Duodenal mucosa (tissue), 2 donors: ENCODE measurements at regions not wholly inside any gene's neighbourhood (a gene's known extent, or its start where the extent isn't known, plus 50 kb on each side); places are given as distances from the start of the nearest gene placed in this dataset.

Experiments
- H3K27ac ChIP-seq: one replicate; pipeline ENCODE4 v1.7.0; 2013; ENCODE audit warnings: low read depth, low read length
- H3K27me3 ChIP-seq, 2 donors: one replicate each; pipeline ENCODE4 v1.7.0; 2013; ENCODE audit warnings: low read length in 2 of 2, control low read depth in 1 of 2; ENCODE audit not compliant: insufficient read depth in 2 of 2, control insufficient read depth in 1 of 2
- H3K36me3 ChIP-seq, 2 donors: one replicate each; pipeline ENCODE4 v1.7.0; 2013; ENCODE audit warnings: low read length in 2 of 2, control low read depth in 1 of 2; ENCODE audit not compliant: insufficient read depth in 2 of 2, control insufficient read depth in 1 of 2
- H3K4me1 ChIP-seq, 2 donors: one replicate each; pipeline ENCODE4 v1.7.0; 2013; ENCODE audit warnings: low read length in 2 of 2, control low read depth in 1 of 2; ENCODE audit not compliant: insufficient read depth in 2 of 2, control insufficient read depth in 1 of 2
- H3K4me3 ChIP-seq, 2 donors: one replicate each; pipeline ENCODE4 v1.7.0; 2013; ENCODE audit warnings: low read length in 2 of 2, low read depth in 1 of 2
- H3K9ac ChIP-seq, 2 donors: one replicate each; pipeline ENCODE4 v1.7.0; 2013; ENCODE audit warnings: low read length in 2 of 2, low read depth in 1 of 2
- H3K9me3 ChIP-seq, 2 donors: one replicate each; pipeline ENCODE4 v1.7.0; 2013; ENCODE audit warnings: low read length in 2 of 2, control low read depth in 1 of 2; ENCODE audit not compliant: control insufficient read depth in 1 of 2

DNA sequence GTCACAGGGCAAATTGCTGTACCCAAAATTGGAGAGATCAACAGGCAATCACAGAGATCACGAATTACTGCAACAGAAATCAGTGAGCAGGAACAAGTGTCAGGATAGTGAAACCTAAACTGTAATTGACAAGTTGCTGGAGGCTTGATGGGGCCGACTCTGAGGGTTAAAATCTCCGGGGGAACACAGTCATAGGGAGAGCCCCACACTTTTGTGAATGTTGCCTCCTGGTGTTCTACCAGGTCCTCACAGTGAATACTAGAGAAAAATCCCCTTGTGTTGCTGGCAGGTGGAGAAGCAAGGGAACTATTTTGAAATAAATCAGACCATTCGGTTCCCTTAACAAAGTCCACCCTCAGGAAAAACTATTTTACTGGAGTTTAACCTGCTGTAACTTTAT, 697.5 kb upstream of the CBLB start:
- H3K27ac ChIP-seq: no peak overlapping the region
- no peak overlapping the region for H3K4me3 ChIP-seq

DNA sequence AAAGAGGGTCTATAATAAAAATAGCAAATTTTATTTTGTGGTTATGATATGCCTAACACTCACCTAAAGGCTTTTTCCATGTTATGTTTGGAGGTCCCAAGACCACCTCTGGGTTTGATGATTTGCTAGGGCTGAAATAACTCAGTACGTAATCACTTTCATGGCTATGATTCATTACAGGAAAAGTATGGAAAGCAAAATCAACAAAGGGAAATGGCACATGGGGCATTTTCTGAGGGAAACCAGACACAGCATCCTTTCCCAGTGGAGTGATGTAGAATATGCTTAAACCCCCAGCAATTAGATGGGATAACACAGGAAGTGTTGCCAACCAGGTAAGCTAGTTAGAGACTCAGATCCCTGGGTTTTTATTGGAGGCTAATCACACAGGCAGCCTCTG, 701.6 kb upstream of the CBLB start:
- H3K9ac ChIP-seq: no peak overlapping the region

More for the DNA sequence above, 697.5 kb upstream of the CBLB start:
- H3K36me3 ChIP-seq: no peaks in the 10 kb centered on the region
- H3K27me3 ChIP-seq: no peaks in the 10 kb centered on the region
- no peaks in the 10 kb centered on the region for H3K4me1 ChIP-seq
- H3K9ac ChIP-seq: no peak overlapping the region
- no peaks in the 10 kb centered on the region for H3K9me3 ChIP-seq

GRCh38 chr3:106573605-106574004, 704.8 kb upstream of the CBLB start:
- no peaks in the 10 kb centered on the region for H3K4me1 ChIP-seq

More for the DNA sequence above, 701.6 kb upstream of the CBLB start:
- no peaks in the 10 kb centered on the region for H3K4me1 ChIP-seq
- H3K27me3 ChIP-seq: no peaks in the 10 kb centered on the region
- H3K36me3 ChIP-seq: no peaks in the 10 kb centered on the region
- H3K9me3 ChIP-seq: no peaks in the 10 kb centered on the region
- H3K27ac ChIP-seq: no peak overlapping the region
- no peak overlapping the region for H3K4me3 ChIP-seq

GRCh38 chr3:106575029-106575428, 706.2 kb upstream of the CBLB start:
- no peaks in the 10 kb centered on the region for H3K9me3 ChIP-seq
- H3K9ac ChIP-seq: no peak overlapping the region
- H3K27me3 ChIP-seq: no peaks in the 10 kb centered on the region
- H3K4me3 ChIP-seq: no peak overlapping the region
- H3K27ac ChIP-seq: no peak overlapping the region
- no peaks in the 10 kb centered on the region for H3K36me3 ChIP-seq
- H3K4me1 ChIP-seq: no peaks in the 10 kb centered on the region

More at GRCh38 chr3:106573605-106574004, 704.8 kb upstream of the CBLB start:
- Histone ChIP-seq H3K27ac (no peak overlapping the region), H3K4me3 (no peak overlapping the region), H3K36me3 (no peaks in the 10 kb centered on the region), H3K27me3 (no peaks in the 10 kb centered on the region), H3K9ac (no peak overlapping the region), H3K9me3 (no peaks in the 10 kb centered on the region)

DNA sequence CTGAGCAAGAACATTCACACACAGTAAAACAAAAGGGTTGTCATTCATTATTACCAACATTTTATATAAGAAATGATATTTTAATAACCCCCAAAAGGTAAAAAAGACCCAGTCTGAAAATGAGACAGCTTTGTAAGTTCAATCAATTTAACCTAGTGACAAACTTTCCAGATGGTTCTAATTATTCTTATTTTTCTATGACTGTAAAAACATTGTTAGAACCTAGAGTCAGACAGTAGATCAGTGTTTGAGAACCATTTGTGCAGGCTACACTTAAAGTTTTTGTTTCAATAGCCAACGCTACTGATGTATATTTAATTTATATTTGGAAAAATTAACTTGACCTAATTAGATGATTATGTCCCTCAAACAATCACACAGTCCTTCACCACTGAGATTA, 708.4 kb upstream of the CBLB start:
- Histone ChIP-seq H3K9me3 (no peaks in the 10 kb centered on the region), H3K4me1 (no peaks in the 10 kb centered on the region), H3K27me3 (no peaks in the 10 kb centered on the region), H3K27ac (no peak overlapping the region), H3K9ac (no peak overlapping the region), H3K36me3 (no peaks in the 10 kb centered on the region), H3K4me3 (no peak overlapping the region)

DNA sequence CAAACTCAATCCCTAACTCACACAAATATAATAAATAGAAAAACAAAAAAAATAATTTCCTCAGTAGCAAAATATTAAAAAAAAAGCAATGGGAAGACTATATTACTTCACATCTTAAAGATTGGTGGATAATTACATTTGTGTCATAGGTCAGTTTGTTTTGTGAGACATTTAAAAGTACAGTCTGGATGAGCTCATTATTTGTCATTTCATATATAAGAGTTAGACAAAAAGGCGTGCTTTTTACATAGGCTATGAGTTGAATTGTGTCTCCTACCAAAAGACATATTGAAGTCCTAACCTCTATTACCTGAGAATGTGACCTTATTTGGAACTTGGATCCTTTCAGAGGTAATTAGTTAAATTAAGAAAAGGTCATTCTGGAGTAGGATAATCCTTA, 710.1 kb upstream of the CBLB start:
- Histone ChIP-seq H3K9ac (no peak overlapping the region), H3K4me1 (no peaks in the 10 kb centered on the region), H3K9me3 (no peaks in the 10 kb centered on the region), H3K36me3 (no peaks in the 10 kb centered on the region), H3K4me3 (no peak overlapping the region), H3K27ac (no peak overlapping the region), H3K27me3 (no peaks in the 10 kb centered on the region)

GRCh38 chr3:106582151-106582550, 713.3 kb upstream of the CBLB start:
- H3K4me1 ChIP-seq: no peaks in the 10 kb centered on the region
- no peaks in the 10 kb centered on the region for H3K36me3 ChIP-seq
- no peak overlapping the region for H3K4me3 ChIP-seq
- no peaks in the 10 kb centered on the region for H3K27me3 ChIP-seq
- no peak overlapping the region for H3K27ac ChIP-seq
- H3K9me3 ChIP-seq: no peaks in the 10 kb centered on the region
- no peak overlapping the region for H3K9ac ChIP-seq

GRCh38 chr3:106587551-106587950, 718.7 kb upstream of the CBLB start:
- no peaks in the 10 kb centered on the region for H3K27me3 ChIP-seq
- no peak overlapping the region for H3K9ac ChIP-seq
- H3K4me3 ChIP-seq: no peak overlapping the region
- H3K9me3 ChIP-seq: no peaks in the 10 kb centered on the region
- no peak overlapping the region for H3K27ac ChIP-seq
- H3K36me3 ChIP-seq: no peaks in the 10 kb centered on the region
- no peaks in the 10 kb centered on the region for H3K4me1 ChIP-seq

GRCh38 chr3:106588739-106589138, 719.9 kb upstream of the CBLB start:
- Histone ChIP-seq H3K9me3 (no peaks in the 10 kb centered on the region), H3K27me3 (no peaks in the 10 kb centered on the region), H3K4me3 (no peak overlapping the region)

DNA sequence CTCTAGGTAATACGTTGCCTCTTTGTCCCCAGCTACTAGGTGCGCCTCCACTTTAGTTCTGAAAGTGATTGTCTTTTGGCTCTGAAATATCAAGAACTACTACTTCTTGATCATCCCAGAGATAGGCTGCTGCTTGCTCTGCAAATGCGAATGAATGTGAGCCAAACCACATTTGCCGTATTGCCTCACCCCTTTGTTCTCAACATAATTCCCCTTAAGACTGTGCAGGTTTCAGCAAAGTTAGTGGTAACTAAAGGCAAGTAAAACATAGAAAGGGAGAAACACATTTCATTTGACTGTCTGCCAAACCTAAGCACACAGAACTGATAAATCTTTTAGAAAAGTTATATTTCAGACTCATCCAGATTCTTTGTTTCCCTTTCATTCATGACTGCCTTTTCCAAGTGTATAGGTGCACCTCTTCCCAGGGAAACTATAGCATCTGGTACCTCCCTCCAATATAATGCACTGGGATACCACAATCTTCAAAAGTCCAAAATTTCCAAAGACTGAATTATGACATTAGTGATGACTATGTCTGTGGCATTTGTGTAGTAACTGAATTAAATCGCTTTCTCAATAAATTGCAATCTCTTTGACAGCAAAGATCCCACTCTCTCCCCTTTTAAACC, 720.6 kb upstream of the CBLB start:
- no peak overlapping the region for H3K4me3 ChIP-seq
- H3K9ac ChIP-seq: no peak overlapping the region
- no peaks in the 10 kb centered on the region for H3K36me3 ChIP-seq
- no peaks in the 10 kb centered on the region for H3K9me3 ChIP-seq
- H3K4me1 ChIP-seq: no peaks in the 10 kb centered on the region
- H3K27ac ChIP-seq: no peak overlapping the region
- no peaks in the 10 kb centered on the region for H3K27me3 ChIP-seq

More at GRCh38 chr3:106588739-106589138, 719.9 kb upstream of the CBLB start:
- Histone ChIP-seq H3K9ac (no peak overlapping the region), H3K4me1 (no peaks in the 10 kb centered on the region), H3K27ac (no peak overlapping the region), H3K36me3 (no peaks in the 10 kb centered on the region)

- no peaks in the 10 kb centered on the region for H3K36me3 ChIP-seq
- no peaks in the 10 kb centered on the region for H3K27me3 ChIP-seq
- no peak overlapping the region for H3K9ac ChIP-seq
- no peaks in the 10 kb centered on the region for H3K4me1 ChIP-seq
- no peak overlapping the region for H3K4me3 ChIP-seq
- H3K9me3 ChIP-seq: no peaks in the 10 kb centered on the region
- no peak overlapping the region for H3K27ac ChIP-seq
These were observed 721.4 kb upstream of the CBLB start for GRCh38 chr3:106590216-106590615.
